ENCODE measurements at regions not wholly inside any gene's neighbourhood (a gene's known extent, or its start where the extent isn't known, plus 50 kb on each side); places are given as distances from the start of the nearest gene placed in this dataset.

- TF ChIP-seq ELF4 (IDR thresholded peaks at IDR 0.05) (no peak), LEF1 (IDR thresholded peaks at IDR 0.05; ENCODE audit: borderline replicate concordance) (no peak), ZNF384 (IDR thresholded peaks at IDR 0.05) (no peak), BHLHE40 (IDR thresholded peaks at IDR 0.05; ENCODE audit: borderline replicate concordance) (no peak), ARNT (IDR thresholded peaks at IDR 0.05) (no peak), SP1 (IDR thresholded peaks at IDR 0.05) (no peak), SUZ12 (IDR thresholded peaks at IDR 0.05) (no peak), FOXM1 (IDR thresholded peaks at IDR 0.05; ENCODE audit: borderline replicate concordance) (no peak), L3MBTL2 (conservative IDR thresholded peaks at IDR 0.05) (no peak), TARDBP (IDR thresholded peaks at IDR 0.05) (no peak), HDGF (IDR thresholded peaks at IDR 0.05; ENCODE audit: borderline replicate concordance) (no peak), FOXK2 (IDR thresholded peaks at IDR 0.05) (no peak)
- TF ChIP-seq, protein P1, sequence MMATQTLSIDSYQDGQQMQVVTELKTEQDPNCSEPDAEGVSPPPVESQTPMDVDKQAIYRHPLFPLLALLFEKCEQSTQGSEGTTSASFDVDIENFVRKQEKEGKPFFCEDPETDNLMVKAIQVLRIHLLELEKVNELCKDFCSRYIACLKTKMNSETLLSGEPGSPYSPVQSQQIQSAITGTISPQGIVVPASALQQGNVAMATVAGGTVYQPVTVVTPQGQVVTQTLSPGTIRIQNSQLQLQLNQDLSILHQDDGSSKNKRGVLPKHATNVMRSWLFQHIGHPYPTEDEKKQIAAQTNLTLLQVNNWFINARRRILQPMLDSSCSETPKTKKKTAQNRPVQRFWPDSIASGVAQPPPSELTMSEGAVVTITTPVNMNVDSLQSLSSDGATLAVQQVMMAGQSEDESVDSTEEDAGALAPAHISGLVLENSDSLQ (IDR thresholded peaks at IDR 0.05) = no peak
These were observed 104.9 kb upstream of the NT5E start for GRCh38 chr6:85344996-85345395.

All from HEK293T (cell line).